HG02623 (cell line): ENCODE measurements at regions not wholly inside any gene's neighbourhood (a gene's known extent, or its start where the extent isn't known, plus 50 kb on each side); places are given as distances from the start of the nearest gene placed in this dataset.
"Not testable (repeated sequence)": the region's sequence is repeated elsewhere in the genome, so short reads cannot be mapped to it uniquely, and the experiment has no call there.

Experiments
- ATAC-seq: cut with Tn5 transposase; IDR thresholded peaks from one replicate; pipeline ENCODE4 v1.9.1; 2021; ENCODE audit warnings: moderate library complexity; ENCODE audit not compliant: unreplicated experiment

GRCh38 chr2:8510055-8510454 is 171.8 kb upstream of the ID2 start:
- not testable (repeated sequence) for ATAC-seq

GRCh38 chr2:8510519-8510918 is 171.3 kb upstream of the ID2 start:
- no peak for ATAC-seq

GRCh38 chr2:8511868-8512612 is 169.8 kb upstream of the ID2 start:
- ATAC-seq = no peak

- ATAC-seq = no peak
Observed at GRCh38 chr2:8513601-8514273, 168.1 kb upstream of the ID2 start.

- ATAC-seq = no peak
Observed at GRCh38 chr2:8514274-8514662, 167.6 kb upstream of the ID2 start.

GRCh38 chr2:8514796-8515758 is 166.8 kb upstream of the ID2 start:
- ATAC-seq = peak; percentile 62

- peak; percentile 22 for ATAC-seq
Observed at GRCh38 chr2:8515864-8516533, 165.9 kb upstream of the ID2 start.

GRCh38 chr2:8517850-8518498 is 163.9 kb upstream of the ID2 start:
- ATAC-seq = no peak

- no peak for ATAC-seq
Observed at GRCh38 chr2:8518979-8519668, 162.7 kb upstream of the ID2 start.

GRCh38 chr2:8520791-8521344 is 161.0 kb upstream of the ID2 start:
- ATAC-seq = no peak

GRCh38 chr2:8522687-8523086 is 159.2 kb upstream of the ID2 start:
- ATAC-seq = peak; percentile 23

GRCh38 chr2:8524388-8524787 is 157.5 kb upstream of the ID2 start:
- no peak for ATAC-seq

- no peak for ATAC-seq
Observed at GRCh38 chr2:8524823-8525222, 157.0 kb upstream of the ID2 start.

GRCh38 chr2:8525236-8525581 is 156.6 kb upstream of the ID2 start:
- no peak for ATAC-seq

- ATAC-seq = peak; percentile 56
Observed at GRCh38 chr2:8525582-8526402, 156.1 kb upstream of the ID2 start.

- no peak for ATAC-seq
Observed at GRCh38 chr2:8526403-8526696, 155.5 kb upstream of the ID2 start.

GRCh38 chr2:8527031-8527430 is 154.8 kb upstream of the ID2 start:
- ATAC-seq = no peak

- ATAC-seq = no peak
Observed at GRCh38 chr2:8527676-8528075, 154.2 kb upstream of the ID2 start.

GRCh38 chr2:8528863-8529262 is 153.0 kb upstream of the ID2 start:
- no peak for ATAC-seq
